ENCODE measurements at regions not wholly inside any gene's neighbourhood (a gene's known extent, or its start where the extent isn't known, plus 50 kb on each side); places are given as distances from the start of the nearest gene placed in this dataset.

DNA sequence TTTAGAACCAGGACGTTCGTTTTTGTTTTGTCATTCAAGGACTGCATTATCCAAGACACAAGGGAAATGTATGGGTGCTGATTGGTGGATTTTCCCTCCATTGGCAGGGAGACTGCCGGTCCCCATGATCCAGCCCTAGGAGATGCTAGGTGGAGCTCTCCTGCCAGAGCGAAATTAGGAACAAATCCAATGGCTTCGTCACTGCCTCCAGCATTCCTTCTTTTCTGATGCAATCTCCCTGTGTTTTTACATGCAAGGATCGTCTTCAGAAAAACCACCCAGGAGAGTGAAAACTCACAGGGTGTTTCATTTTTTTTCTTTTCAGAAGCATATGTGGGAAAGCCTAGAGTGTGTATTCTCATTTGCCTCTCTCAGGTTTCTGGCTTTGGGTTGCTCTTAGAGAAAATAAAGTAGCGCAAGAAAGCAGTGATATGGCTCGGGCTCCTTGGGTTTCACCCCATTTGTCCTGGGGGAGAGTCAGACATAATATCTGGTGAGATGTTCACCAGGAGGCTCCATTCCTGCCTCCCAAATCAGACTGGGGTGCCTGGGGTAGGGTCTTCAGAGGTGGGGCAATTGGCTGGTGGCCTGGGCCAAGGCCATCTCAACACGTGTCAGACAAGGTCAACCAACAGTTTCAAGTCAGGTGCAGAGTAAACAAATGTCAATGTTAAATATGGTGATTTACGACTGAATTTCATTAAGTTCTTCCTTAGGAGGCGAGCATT lies 450.9 kb upstream of the MKI67 start:
- TF ChIP-seq HMG20B (CRISPR knock-in tag; conservative IDR thresholded peaks at IDR 0.05) (no peak), ZNF512 (CRISPR knock-in tag; IDR thresholded peaks at IDR 0.05) (no peak), GTF3A (CRISPR knock-in tag; conservative IDR thresholded peaks at IDR 0.05) (no peak), ZNF678 (CRISPR knock-in tag; IDR thresholded peaks at IDR 0.05) (no peak), ZNF207 (IDR thresholded peaks at IDR 0.05; ENCODE audit: borderline replicate concordance) (no peak), ZNF274 (CRISPR knock-in tag; IDR thresholded peaks at IDR 0.05) (no peak)

Data from HepG2 (cell line).